ENCODE measurements at regions not wholly inside any gene's neighbourhood (a gene's known extent, or its start where the extent isn't known, plus 50 kb on each side); places are given as distances from the start of the nearest gene placed in this dataset.

GRCh38 chr4:107391009-107391629, 328.9 kb downstream of the PAPSS1 start:
- no peak for ATAC-seq
- H3K27ac ChIP-seq (ENCODE audit: low read length) = no peak overlapping the region
- 77% methylated on average over 2 of the region's 2 CpGs for WGBS

GRCh38 chr4:107389965-107390364, 330.1 kb downstream of the PAPSS1 start:
- Histone ChIP-seq H3K9me3 (ENCODE audit: control insufficient read depth, low read length) (no peaks in the 10 kb centered on the region), H3K4me3 (ENCODE audit: low read length) (no peak overlapping the region), H3K27me3 (ENCODE audit: control insufficient read depth, insufficient read depth) (no peaks in the 10 kb centered on the region), H3K27ac (ENCODE audit: low read length) (no peak overlapping the region), H3K4me1 (ENCODE audit: control insufficient read depth, insufficient read depth, low read length) (peaks cover 1% of the 10 kb centered on the region)
- intact Hi-C loops (cut with DNase I) = no loop called here
- no peak for ATAC-seq
- DNase-seq = no peak

More at GRCh38 chr4:107391009-107391629, 328.9 kb downstream of the PAPSS1 start:
- intact Hi-C loops (cut with DNase I) = no loop called here
- H3K4me3 ChIP-seq (ENCODE audit: low read length) = no peak overlapping the region
- no peaks in the 10 kb centered on the region for H3K27me3 ChIP-seq (ENCODE audit: control insufficient read depth, insufficient read depth)
- no peaks in the 10 kb centered on the region for H3K9me3 ChIP-seq (ENCODE audit: control insufficient read depth, low read length)
- peaks cover 1% of the 10 kb centered on the region for H3K4me1 ChIP-seq (ENCODE audit: control insufficient read depth, insufficient read depth, low read length)
- DNase-seq = no peak

- 41% methylated on average over 3 of the region's 3 CpGs for WGBS
- no peak for DNase-seq
- ATAC-seq = no peak
- Histone ChIP-seq H3K4me1 (ENCODE audit: control insufficient read depth, insufficient read depth, low read length) (peaks cover 1% of the 10 kb centered on the region), H3K4me3 (ENCODE audit: low read length) (no peak overlapping the region), H3K27me3 (ENCODE audit: control insufficient read depth, insufficient read depth) (no peaks in the 10 kb centered on the region), H3K27ac (ENCODE audit: low read length) (no peak overlapping the region), H3K9me3 (ENCODE audit: control insufficient read depth, low read length) (no peaks in the 10 kb centered on the region)
- intact Hi-C loops (cut with DNase I) = no loop called here
Measured at GRCh38 chr4:107388736-107389274, 331.2 kb downstream of the PAPSS1 start.

GRCh38 chr4:107380836-107381438, 339.1 kb downstream of the PAPSS1 start:
- 83% methylated on average over 20 of the region's 20 CpGs for WGBS
- Histone ChIP-seq H3K27ac (ENCODE audit: low read length) (no peak overlapping the region), H3K9me3 (ENCODE audit: control insufficient read depth, low read length) (no peaks in the 10 kb centered on the region), H3K4me1 (ENCODE audit: control insufficient read depth, insufficient read depth, low read length) (no peaks in the 10 kb centered on the region), H3K27me3 (ENCODE audit: control insufficient read depth, insufficient read depth) (no peaks in the 10 kb centered on the region), H3K4me3 (ENCODE audit: low read length) (no peak overlapping the region)
- intact Hi-C loops (cut with DNase I) = no loop called here
- DNase-seq (peak in 1 of 3 donors; percentile 30), ATAC-seq (no peak)

GRCh38 chr4:107380190-107380589, 339.8 kb downstream of the PAPSS1 start:
- intact Hi-C loops (cut with DNase I) = no loop called here
- DNase-seq = no peak
- H3K27me3 ChIP-seq (ENCODE audit: control insufficient read depth, insufficient read depth) = no peaks in the 10 kb centered on the region
- H3K4me3 ChIP-seq (ENCODE audit: low read length) = no peak overlapping the region
- 91% methylated on average over 4 of the region's 4 CpGs for WGBS
- no peaks in the 10 kb centered on the region for H3K9me3 ChIP-seq (ENCODE audit: control insufficient read depth, low read length)
- no peak for ATAC-seq
- H3K4me1 ChIP-seq (ENCODE audit: control insufficient read depth, insufficient read depth, low read length) = no peaks in the 10 kb centered on the region
- H3K27ac ChIP-seq (ENCODE audit: low read length) = no peak overlapping the region

GRCh38 chr4:107379054-107379869, 340.8 kb downstream of the PAPSS1 start:
- no peak overlapping the region for H3K27ac ChIP-seq (ENCODE audit: low read length)
- intact Hi-C loops (cut with DNase I) = no loop called here
- WGBS = 57% methylated on average over 5 of the region's 5 CpGs
- no peaks in the 10 kb centered on the region for H3K4me1 ChIP-seq (ENCODE audit: control insufficient read depth, insufficient read depth, low read length)
- H3K9me3 ChIP-seq (ENCODE audit: control insufficient read depth, low read length) = no peaks in the 10 kb centered on the region
- DNase-seq (no peak), ATAC-seq (no peak)
- H3K4me3 ChIP-seq (ENCODE audit: low read length) = no peak overlapping the region
- no peaks in the 10 kb centered on the region for H3K27me3 ChIP-seq (ENCODE audit: control insufficient read depth, insufficient read depth)

- intact Hi-C loops (cut with DNase I) = no loop called here
Measured at GRCh38 chr4:107376293-107376692, 340.2 kb upstream of the DKK2 start.

GRCh38 chr4:107366900-107367299, 330.8 kb upstream of the DKK2 start:
- H3K27ac ChIP-seq (ENCODE audit: low read length) = no peak overlapping the region
- H3K4me3 ChIP-seq (ENCODE audit: low read length) = no peak overlapping the region
- ATAC-seq (no peak), DNase-seq (no peak)
- intact Hi-C loops (cut with DNase I) = no loop called here
- no peaks in the 10 kb centered on the region for H3K4me1 ChIP-seq (ENCODE audit: control insufficient read depth, insufficient read depth, low read length)
- no peaks in the 10 kb centered on the region for H3K27me3 ChIP-seq (ENCODE audit: control insufficient read depth, insufficient read depth)
- H3K9me3 ChIP-seq (ENCODE audit: control insufficient read depth, low read length) = no peaks in the 10 kb centered on the region

More at GRCh38 chr4:107376293-107376692, 340.2 kb upstream of the DKK2 start:
- no peak for DNase-seq
- H3K27me3 ChIP-seq (ENCODE audit: control insufficient read depth, insufficient read depth) = no peaks in the 10 kb centered on the region
- H3K27ac ChIP-seq (ENCODE audit: low read length) = no peak overlapping the region
- no peak overlapping the region for H3K4me3 ChIP-seq (ENCODE audit: low read length)
- ATAC-seq = no peak
- no peaks in the 10 kb centered on the region for H3K4me1 ChIP-seq (ENCODE audit: control insufficient read depth, insufficient read depth, low read length)
- WGBS = 63% methylated on average over 1 of the region's 1 CpG
- H3K9me3 ChIP-seq (ENCODE audit: control insufficient read depth, low read length) = no peaks in the 10 kb centered on the region

- no peak for ATAC-seq
- Histone ChIP-seq H3K9me3 (ENCODE audit: control insufficient read depth, low read length) (no peaks in the 10 kb centered on the region), H3K27me3 (ENCODE audit: control insufficient read depth, insufficient read depth) (no peaks in the 10 kb centered on the region), H3K4me1 (ENCODE audit: control insufficient read depth, insufficient read depth, low read length) (no peaks in the 10 kb centered on the region), H3K27ac (ENCODE audit: low read length) (no peak overlapping the region), H3K4me3 (ENCODE audit: low read length) (no peak overlapping the region)
- intact Hi-C loops (cut with DNase I) = no loop called here
- WGBS = 64% methylated on average over 5 of the region's 5 CpGs
- no peak for DNase-seq
Measured at GRCh38 chr4:107366016-107366735, 330.1 kb upstream of the DKK2 start.

- Histone ChIP-seq H3K4me1 (ENCODE audit: control insufficient read depth, insufficient read depth, low read length) (no peaks in the 10 kb centered on the region), H3K27ac (ENCODE audit: low read length) (no peak overlapping the region), H3K9me3 (ENCODE audit: control insufficient read depth, low read length) (no peaks in the 10 kb centered on the region), H3K4me3 (ENCODE audit: low read length) (no peak overlapping the region), H3K27me3 (ENCODE audit: control insufficient read depth, insufficient read depth) (no peaks in the 10 kb centered on the region)
- intact Hi-C loops (cut with DNase I) = no loop called here
- WGBS = 26% methylated on average over 2 of the region's 2 CpGs
- DNase-seq (no peak), ATAC-seq (no peak)
Measured at GRCh38 chr4:107363125-107363524, 327.0 kb upstream of the DKK2 start.

GRCh38 chr4:107359208-107359607, 323.1 kb upstream of the DKK2 start:
- Histone ChIP-seq H3K4me3 (ENCODE audit: low read length) (no peak overlapping the region), H3K27me3 (ENCODE audit: control insufficient read depth, insufficient read depth) (no peaks in the 10 kb centered on the region), H3K27ac (ENCODE audit: low read length) (no peak overlapping the region), H3K4me1 (ENCODE audit: control insufficient read depth, insufficient read depth, low read length) (no peaks in the 10 kb centered on the region), H3K9me3 (ENCODE audit: control insufficient read depth, low read length) (no peaks in the 10 kb centered on the region)
- DNase-seq (no peak), ATAC-seq (no peak)
- intact Hi-C loops (cut with DNase I) = no loop called here
- 79% methylated on average over 1 of the region's 1 CpG for WGBS
